Tibial nerve (tissue), 4 donors: ENCODE measurements at regions not wholly inside any gene's neighbourhood (a gene's known extent, or its start where the extent isn't known, plus 50 kb on each side); places are given as distances from the start of the nearest gene placed in this dataset.

ENCODE experiments used
- CTCF ChIP-seq, 5 experiments: fragments of 200-600 bp in 3 of 5; fragments of 450-650 bp in 2 of 5; sonication (generic) in 3 of 5; IDR thresholded peaks; one replicate each; pipeline ENCODE4 v1.5.1; 2016 to 2019; ENCODE audit warnings: antibody characterized with exemption in 5 of 5, mild to moderate bottlenecking in 3 of 5, moderate library complexity in 2 of 5
- EP300 ChIP-seq, 2 donors: sonication (generic); formaldehyde crosslinking; IDR thresholded peaks; one replicate each; pipeline ENCODE4 v1.6.1; 2017; ENCODE audit warnings: antibody characterized with exemption in 2 of 2, mild to moderate bottlenecking in 1 of 2
- POLR2A ChIP-seq, 2 donors: fragments of 450-650 bp; IDR thresholded peaks; one replicate each; pipeline ENCODE4 v1.6.1; 2017; ENCODE audit warnings: antibody characterized with exemption in 2 of 2, mild to moderate bottlenecking in 2 of 2, moderate library complexity in 2 of 2

- TF ChIP-seq CTCF (IDR thresholded peaks at IDR 0.05), result no peak
- TF ChIP-seq POLR2A (IDR thresholded peaks at IDR 0.05), result no peak
- no peak for TF ChIP-seq EP300 (IDR thresholded peaks at IDR 0.05)
Observed at GRCh38 chr13:90938848-90939247, 408.6 kb upstream of the MIR17HG start.
